ENCODE measurements at regions not wholly inside any gene's neighbourhood (a gene's known extent, or its start where the extent isn't known, plus 50 kb on each side); places are given as distances from the start of the nearest gene placed in this dataset.

- Histone ChIP-seq H3K4me1 (no peaks in the 10 kb centered on the region), H3K27me3 (no peaks in the 10 kb centered on the region), H3K4me3 (no peak overlapping the region), H3K9me3 (no peaks in the 10 kb centered on the region), H3K36me3 (no peaks in the 10 kb centered on the region), H3K27ac (no peak overlapping the region)
- DNase-seq = no peak
- intact Hi-C loops (cut with DNase I; ENCODE audit: low total_unique reads) = no loop called here
- TF ChIP-seq CTCF (IDR thresholded peaks at IDR 0.05) (no peak), POLR2A (IDR thresholded peaks at IDR 0.05) (no peak)
Observed at GRCh38 chr4:175971388-175972179, 94.1 kb upstream of the WDR17 start.

- TF ChIP-seq POLR2A (IDR thresholded peaks at IDR 0.05) (no peak), CTCF (IDR thresholded peaks at IDR 0.05) (no peak)
- intact Hi-C loops (cut with DNase I; ENCODE audit: low total_unique reads) = no loop called here
Observed at GRCh38 chr4:175973027-175973923, 92.4 kb upstream of the WDR17 start.

DNA sequence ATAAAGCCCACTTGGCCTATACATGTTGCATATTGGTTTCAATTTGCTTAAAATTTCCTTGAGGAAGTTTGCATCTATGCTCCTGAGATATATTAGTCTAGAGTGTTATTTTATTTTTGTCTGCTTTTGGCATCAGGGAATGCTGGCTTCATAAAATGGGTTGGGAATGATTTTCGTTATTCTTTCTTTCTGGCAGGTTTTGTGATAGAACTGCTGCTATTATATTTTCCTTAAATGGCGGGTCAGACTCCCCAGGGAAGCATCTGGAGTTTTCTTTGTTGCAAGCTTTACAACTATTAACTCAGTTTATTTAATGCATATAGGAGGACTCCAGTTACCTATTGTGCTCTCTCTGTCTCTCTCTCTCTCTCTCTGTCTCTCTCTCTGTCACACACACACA, 82.0 kb upstream of the WDR17 start:
- Histone ChIP-seq H3K4me3 (no peak overlapping the region), H3K9me3 (no peaks in the 10 kb centered on the region), H3K4me1 (no peaks in the 10 kb centered on the region), H3K36me3 (no peaks in the 10 kb centered on the region), H3K27ac (no peak overlapping the region), H3K27me3 (no peaks in the 10 kb centered on the region)
- intact Hi-C loops (cut with DNase I; ENCODE audit: low total_unique reads) = no loop called here
- no peak for DNase-seq
- TF ChIP-seq POLR2A (IDR thresholded peaks at IDR 0.05) = no peak
- TF ChIP-seq CTCF (IDR thresholded peaks at IDR 0.05) = no peak

More at GRCh38 chr4:175973027-175973923, 92.4 kb upstream of the WDR17 start:
- H3K36me3 ChIP-seq = no peaks in the 10 kb centered on the region
- H3K4me1 ChIP-seq = no peaks in the 10 kb centered on the region
- DNase-seq = no peak
- no peak overlapping the region for H3K27ac ChIP-seq
- no peaks in the 10 kb centered on the region for H3K9me3 ChIP-seq
- no peaks in the 10 kb centered on the region for H3K27me3 ChIP-seq
- no peak overlapping the region for H3K4me3 ChIP-seq

DNA sequence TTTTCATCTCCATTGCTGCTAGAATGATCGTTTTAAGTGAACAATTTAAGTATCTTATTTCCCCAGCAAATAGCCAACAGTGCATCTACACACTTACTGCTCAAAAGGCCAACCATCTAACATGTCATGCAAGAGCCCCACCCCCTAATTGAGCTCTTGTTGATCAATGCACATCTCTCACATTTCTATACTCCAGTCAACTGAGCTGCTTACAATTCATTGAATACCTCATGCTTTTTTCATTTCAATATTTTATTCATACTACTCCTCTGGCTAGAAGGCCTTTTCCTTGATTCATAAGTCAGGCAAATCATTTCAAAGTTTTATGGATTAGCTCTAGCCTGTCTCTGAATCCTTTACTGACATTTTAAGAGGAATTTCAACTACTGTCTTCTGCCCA, 79.0 kb upstream of the WDR17 start:
- H3K36me3 ChIP-seq = no peaks in the 10 kb centered on the region
- no peak overlapping the region for H3K27ac ChIP-seq
- intact Hi-C loops (cut with DNase I; ENCODE audit: low total_unique reads) = no loop called here
- no peak for DNase-seq
- no peaks in the 10 kb centered on the region for H3K27me3 ChIP-seq
- TF ChIP-seq POLR2A (IDR thresholded peaks at IDR 0.05) = no peak
- TF ChIP-seq CTCF (IDR thresholded peaks at IDR 0.05) = no peak
- no peaks in the 10 kb centered on the region for H3K4me1 ChIP-seq
- no peaks in the 10 kb centered on the region for H3K9me3 ChIP-seq
- H3K4me3 ChIP-seq = no peak overlapping the region

DNA sequence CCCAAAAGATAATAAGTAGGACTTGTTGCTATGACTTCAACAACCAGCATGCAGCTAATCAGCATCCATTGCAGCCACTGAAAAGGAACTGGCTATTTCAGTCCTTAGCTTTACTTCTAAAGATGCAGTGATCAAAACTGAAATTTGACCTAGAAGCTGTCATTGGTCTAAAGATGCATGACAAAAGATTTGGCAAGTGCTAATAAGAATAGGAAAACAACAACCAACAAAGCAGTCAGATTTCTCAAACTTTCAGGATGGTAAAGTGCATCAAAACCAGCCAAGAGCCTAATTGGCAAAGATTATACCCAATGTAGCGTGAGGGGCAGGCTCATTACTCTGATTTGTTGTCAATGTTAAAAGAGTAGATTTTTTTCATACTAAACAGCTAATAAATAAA, 77.1 kb upstream of the WDR17 start:
- H3K27me3 ChIP-seq = no peaks in the 10 kb centered on the region
- no peak for TF ChIP-seq POLR2A (IDR thresholded peaks at IDR 0.05)
- TF ChIP-seq CTCF (IDR thresholded peaks at IDR 0.05) = no peak
- H3K4me3 ChIP-seq = no peak overlapping the region
- H3K9me3 ChIP-seq = no peaks in the 10 kb centered on the region
- H3K27ac ChIP-seq = no peak overlapping the region
- H3K36me3 ChIP-seq = no peaks in the 10 kb centered on the region
- DNase-seq = no peak
- intact Hi-C loops (cut with DNase I; ENCODE audit: low total_unique reads) = no loop called here
- H3K4me1 ChIP-seq = no peaks in the 10 kb centered on the region

Measured in uterus (tissue), 3 donors.